ENCODE measurements at regions not wholly inside any gene's neighbourhood (a gene's known extent, or its start where the extent isn't known, plus 50 kb on each side); places are given as distances from the start of the nearest gene placed in this dataset.

GRCh38 chr15:54820098-54820497 is 376.6 kb downstream of the RSL24D1 start:
- TF ChIP-seq ZNF384 (IDR thresholded peaks at IDR 0.05) = no peak
- no peak for TF ChIP-seq ARNT (IDR thresholded peaks at IDR 0.05)
- no peak for TF ChIP-seq TARDBP (IDR thresholded peaks at IDR 0.05)
- TF ChIP-seq SP1 (IDR thresholded peaks at IDR 0.05) = no peak
- no peak for TF ChIP-seq FOXA1 (IDR thresholded peaks at IDR 0.05)
- TF ChIP-seq BHLHE40 (IDR thresholded peaks at IDR 0.05; ENCODE audit: borderline replicate concordance) = no peak
- no peak for TF ChIP-seq FOXK2 (IDR thresholded peaks at IDR 0.05)
- TF ChIP-seq NFRKB (IDR thresholded peaks at IDR 0.05) = no peak
- TF ChIP-seq PKNOX1 (IDR thresholded peaks at IDR 0.05) = no peak

All from HEK293T (cell line).